ENCODE measurements at regions not wholly inside any gene's neighbourhood (a gene's known extent, or its start where the extent isn't known, plus 50 kb on each side); places are given as distances from the start of the nearest gene placed in this dataset.

DNA sequence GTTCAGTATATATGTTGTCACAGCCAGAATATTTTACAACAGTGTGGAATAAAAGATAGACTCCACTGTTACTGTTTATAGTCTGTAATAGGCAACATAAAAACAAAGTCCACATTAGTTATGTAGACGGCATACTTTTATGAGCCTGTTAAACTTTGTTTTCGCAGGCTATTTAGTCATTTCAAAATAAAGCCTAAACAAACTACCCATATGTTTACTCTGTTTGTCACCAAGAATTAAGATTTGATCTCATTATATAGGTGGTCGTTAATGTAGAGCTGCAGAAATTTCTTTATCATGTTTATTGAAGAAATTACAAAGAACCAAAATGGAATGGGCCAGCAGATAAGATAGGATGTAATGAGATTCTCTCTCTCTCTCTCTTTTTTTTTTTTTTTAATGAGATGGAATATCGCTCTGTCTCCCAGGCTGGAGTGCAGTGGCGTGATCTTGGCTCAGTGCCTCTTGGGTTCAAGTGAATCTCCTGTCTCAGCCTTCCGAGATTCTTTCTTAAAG, 943.8 kb upstream of the SOX9 start:
- TF ChIP-seq, protein P1, sequence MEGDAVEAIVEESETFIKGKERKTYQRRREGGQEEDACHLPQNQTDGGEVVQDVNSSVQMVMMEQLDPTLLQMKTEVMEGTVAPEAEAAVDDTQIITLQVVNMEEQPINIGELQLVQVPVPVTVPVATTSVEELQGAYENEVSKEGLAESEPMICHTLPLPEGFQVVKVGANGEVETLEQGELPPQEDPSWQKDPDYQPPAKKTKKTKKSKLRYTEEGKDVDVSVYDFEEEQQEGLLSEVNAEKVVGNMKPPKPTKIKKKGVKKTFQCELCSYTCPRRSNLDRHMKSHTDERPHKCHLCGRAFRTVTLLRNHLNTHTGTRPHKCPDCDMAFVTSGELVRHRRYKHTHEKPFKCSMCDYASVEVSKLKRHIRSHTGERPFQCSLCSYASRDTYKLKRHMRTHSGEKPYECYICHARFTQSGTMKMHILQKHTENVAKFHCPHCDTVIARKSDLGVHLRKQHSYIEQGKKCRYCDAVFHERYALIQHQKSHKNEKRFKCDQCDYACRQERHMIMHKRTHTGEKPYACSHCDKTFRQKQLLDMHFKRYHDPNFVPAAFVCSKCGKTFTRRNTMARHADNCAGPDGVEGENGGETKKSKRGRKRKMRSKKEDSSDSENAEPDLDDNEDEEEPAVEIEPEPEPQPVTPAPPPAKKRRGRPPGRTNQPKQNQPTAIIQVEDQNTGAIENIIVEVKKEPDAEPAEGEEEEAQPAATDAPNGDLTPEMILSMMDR (IDR thresholded peaks at IDR 0.05; ENCODE audit: insufficient read depth, low read length, poor library complexity, severe bottlenecking), result no peak
- no peak for TF ChIP-seq EZH2phosphoT487 (conservative IDR thresholded peaks at IDR 0.05; ENCODE audit: low read length)
